HG03045 (cell line): ENCODE measurements at regions not wholly inside any gene's neighbourhood (a gene's known extent, or its start where the extent isn't known, plus 50 kb on each side); places are given as distances from the start of the nearest gene placed in this dataset.
"Not testable (repeated sequence)": the region's sequence is repeated elsewhere in the genome, so short reads cannot be mapped to it uniquely, and the experiment has no call there.

Experiments used
- ATAC-seq: cut with Tn5 transposase; IDR thresholded peaks from one replicate; pipeline ENCODE4 v1.9.1; 2021; ENCODE audit warnings: mild to moderate bottlenecking, moderate library complexity; ENCODE audit not compliant: unreplicated experiment

DNA sequence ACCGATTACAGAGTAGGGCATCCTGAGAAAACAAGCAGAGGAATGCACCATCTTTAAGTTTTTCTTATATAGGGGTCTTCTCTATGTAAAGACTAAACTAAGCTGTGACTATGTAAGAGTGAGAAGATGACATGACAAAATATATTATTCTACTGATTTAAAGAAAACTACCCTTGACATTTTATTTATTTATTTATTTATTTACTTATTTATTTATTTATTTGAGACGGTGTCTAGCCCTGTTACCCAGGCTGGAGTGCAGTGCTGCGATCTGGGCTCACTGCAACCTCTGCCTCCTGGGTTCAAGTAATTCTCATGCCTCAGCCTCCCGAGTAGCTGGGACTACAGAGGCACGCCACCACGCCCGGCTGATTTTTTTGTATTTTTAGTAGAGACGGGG is 320.4 kb upstream of the SASH1 start:
- ATAC-seq: not testable (repeated sequence)

GRCh38 chr6:148027201-148027600 is 315.4 kb upstream of the SASH1 start:
- ATAC-seq: no peak

DNA sequence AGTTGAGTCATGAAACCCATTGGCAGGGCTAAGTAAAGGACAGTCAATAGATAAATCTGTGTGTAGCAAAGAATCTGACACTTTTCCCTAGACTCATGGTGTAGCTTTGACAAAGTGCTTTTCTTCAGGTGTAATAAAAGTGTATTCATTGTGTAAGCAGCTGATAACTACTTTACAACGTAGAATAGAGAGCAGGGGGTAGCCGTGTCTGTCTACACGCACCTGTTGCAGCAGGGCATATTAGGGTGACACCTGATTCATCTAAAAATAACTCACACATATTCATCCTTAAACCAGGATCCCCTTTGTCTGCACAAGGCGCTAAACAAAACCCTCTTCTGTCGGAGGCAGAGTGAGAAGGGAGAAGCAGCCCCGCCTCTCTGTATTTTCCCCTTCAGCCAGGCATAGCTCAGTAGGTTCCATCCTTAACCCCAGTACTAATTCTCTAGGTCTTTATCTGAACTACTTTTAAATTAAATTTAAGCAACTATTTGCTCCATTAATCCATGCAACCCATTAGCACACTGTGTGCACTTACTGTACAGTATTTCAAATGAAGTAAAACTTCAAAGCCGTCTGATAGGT is 306.7 kb upstream of the SASH1 start:
- ATAC-seq: no peak

- ATAC-seq: no peak
Observed at GRCh38 chr6:148037496-148037895, 305.1 kb upstream of the SASH1 start.

GRCh38 chr6:148041546-148041945 is 301.1 kb upstream of the SASH1 start:
- ATAC-seq: no peak

GRCh38 chr6:148042536-148042935 is 300.1 kb upstream of the SASH1 start:
- ATAC-seq: no peak

- no peak for ATAC-seq
Observed at GRCh38 chr6:148044261-148044751, 298.3 kb upstream of the SASH1 start.

GRCh38 chr6:148044921-148045320 is 297.7 kb upstream of the SASH1 start:
- ATAC-seq: no peak

GRCh38 chr6:148053209-148053608 is 289.4 kb upstream of the SASH1 start:
- ATAC-seq: no peak

DNA sequence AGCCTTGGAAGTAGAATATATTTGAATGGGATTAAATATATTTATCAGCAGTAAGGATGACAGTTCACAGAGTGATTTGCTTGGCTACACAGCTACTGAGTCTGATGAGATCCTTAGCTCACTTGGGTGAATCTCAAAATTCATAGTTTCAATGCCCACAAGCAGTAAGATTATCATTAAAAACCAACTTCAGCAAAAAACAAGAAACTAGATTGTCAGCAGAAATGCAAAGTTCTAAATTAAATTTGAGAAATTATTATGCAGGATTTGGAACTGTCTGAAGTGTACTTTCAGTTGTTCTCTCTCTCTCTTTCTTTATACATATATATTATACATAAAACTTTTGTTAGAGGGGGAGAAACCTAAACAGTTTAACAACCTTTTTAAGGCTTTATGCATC is 288.8 kb upstream of the SASH1 start:
- no peak for ATAC-seq

GRCh38 chr6:148054219-148054618 is 288.4 kb upstream of the SASH1 start:
- no peak for ATAC-seq

DNA sequence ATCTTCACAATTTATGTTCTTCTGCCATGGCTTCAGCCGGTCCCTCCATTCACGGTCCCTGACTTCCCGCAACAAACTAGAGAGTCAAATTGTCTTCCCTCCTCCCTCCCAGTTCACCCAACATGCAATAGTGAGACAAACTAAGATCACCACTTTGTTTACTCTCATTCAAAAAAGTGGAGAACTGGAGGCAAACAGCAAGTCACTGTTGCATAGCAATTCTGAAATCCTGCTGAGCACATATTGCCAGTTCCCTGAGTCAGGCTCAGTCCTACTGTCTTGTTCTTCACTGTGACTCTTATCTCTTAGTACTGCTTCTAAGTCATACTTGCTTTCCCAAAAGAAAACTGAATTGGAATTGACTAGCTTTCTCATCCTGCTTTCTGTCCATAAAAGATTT is 287.2 kb upstream of the SASH1 start:
- ATAC-seq: no peak

- no peak for ATAC-seq
Observed at GRCh38 chr6:148059869-148060268, 282.8 kb upstream of the SASH1 start.

DNA sequence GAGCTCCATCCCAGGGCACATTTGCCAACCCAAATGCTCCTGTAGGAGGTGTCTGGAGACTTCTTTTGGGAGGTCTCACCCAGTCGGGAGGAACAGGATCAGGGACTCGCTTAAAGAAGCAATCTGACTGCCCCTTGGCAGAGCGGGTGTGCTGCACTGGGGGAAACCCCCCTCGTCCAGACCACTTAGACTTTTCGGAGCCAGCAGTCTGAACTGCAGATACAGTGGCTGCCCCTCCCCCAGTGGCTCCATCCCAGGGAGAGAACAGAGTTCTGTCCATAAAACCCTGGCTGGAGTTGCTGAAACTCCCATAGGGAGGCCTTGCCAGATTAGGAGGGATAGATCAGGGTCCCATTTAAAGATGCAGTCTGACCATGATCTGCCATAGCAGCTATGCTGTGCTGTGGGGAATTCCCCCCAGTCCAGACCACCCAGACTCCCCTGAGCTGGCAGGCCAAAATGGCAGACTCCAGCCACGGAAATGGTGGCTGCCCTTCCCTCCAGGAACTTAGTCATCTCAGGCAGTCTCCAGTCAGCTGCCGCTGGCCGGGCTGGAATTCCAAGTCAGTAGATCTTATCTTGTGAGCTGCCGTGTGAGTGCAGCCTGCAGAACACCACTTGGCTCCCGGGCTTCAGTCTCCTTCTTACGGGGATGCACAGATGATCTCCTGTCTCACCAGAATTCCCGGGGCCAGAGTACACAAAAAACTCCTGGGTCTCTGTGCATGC is 278.1 kb upstream of the SASH1 start:
- no peak for ATAC-seq

GRCh38 chr6:148068437-148069061 is 274.1 kb upstream of the SASH1 start:
- no peak for ATAC-seq

GRCh38 chr6:148069256-148069655 is 273.4 kb upstream of the SASH1 start:
- no peak for ATAC-seq

GRCh38 chr6:148074291-148074690 is 268.3 kb upstream of the SASH1 start:
- ATAC-seq: no peak

- ATAC-seq: no peak
Observed at GRCh38 chr6:148074738-148075137, 267.9 kb upstream of the SASH1 start.

DNA sequence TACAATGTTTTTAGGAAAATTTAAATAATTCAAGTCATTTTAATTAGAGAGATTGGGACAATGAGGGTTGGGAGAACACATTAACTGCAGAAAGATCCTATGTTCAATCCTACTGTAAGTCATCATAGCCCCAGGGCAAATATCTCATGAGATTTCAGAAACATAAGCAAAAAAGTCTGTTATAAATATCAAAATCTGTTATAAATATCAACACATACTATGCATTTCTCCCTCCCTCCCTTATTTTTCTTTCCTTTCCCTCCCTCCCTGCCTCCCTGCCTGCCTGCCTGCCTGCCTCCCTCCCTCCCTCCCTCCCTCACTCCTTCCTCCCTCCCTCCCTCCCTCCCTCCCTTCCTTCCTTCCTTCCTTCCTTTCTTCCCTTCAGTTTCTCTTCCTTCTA is 267.3 kb upstream of the SASH1 start:
- no peak for ATAC-seq

- ATAC-seq: no peak
Observed at GRCh38 chr6:148076051-148076450, 266.6 kb upstream of the SASH1 start.

DNA sequence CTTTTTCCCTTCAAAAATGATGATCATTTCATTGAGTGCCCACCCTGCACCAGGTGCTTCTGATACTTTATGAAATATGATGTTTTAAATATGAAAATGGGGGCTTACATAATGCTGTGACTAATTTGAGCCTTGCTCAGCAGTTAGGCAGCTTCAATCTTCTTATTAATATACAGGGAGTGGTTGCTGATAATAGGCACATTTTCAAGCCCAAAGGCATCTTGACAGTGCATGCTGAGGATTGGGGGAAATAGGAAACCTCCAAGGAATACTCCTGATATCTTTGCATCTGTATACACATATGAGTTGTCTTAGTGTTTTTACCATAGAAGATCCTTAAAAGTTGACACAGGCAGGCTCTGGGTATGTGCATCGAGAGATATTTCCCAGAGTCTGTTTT is 262.3 kb upstream of the SASH1 start:
- ATAC-seq: no peak

DNA sequence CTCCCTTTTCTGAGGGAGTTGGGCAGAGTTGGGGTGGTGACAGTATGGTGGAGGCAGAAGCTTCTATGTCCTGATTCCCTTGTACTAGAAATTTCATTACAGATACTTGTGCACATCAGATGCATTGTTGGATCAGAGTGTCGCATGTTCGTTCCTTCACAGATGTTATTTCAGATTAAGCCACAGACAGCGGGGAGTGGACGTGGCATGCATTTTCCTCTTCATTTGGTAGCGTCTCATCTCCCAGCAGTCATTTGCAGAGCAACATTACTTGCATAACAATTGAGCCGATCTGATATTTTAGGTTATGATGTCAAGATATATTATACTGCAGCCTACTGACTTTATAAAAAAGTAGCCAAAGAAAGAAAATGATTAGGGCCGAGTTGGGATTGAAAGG is 261.6 kb upstream of the SASH1 start:
- ATAC-seq: no peak
